ENCODE measurements at regions not wholly inside any gene's neighbourhood (a gene's known extent, or its start where the extent isn't known, plus 50 kb on each side); places are given as distances from the start of the nearest gene placed in this dataset.

GRCh38 chr4:65069177-65069576, 601.1 kb downstream of the EPHA5 start:
- in situ Hi-C loops (cut with HindIII; ENCODE audit: low pct_ligation_motif_present, low sequenced_read_pairs), result no loop called here
- H3K27me3 ChIP-seq (replicated peaks), result no peaks in the 10 kb centered on the region
- DNase-seq, result no peak
- H3K36me3 ChIP-seq (replicated peaks), result no peaks in the 10 kb centered on the region
- TF ChIP-seq CTCF (IDR thresholded peaks at IDR 0.05; ENCODE audit: low read depth, low read length, missing control alignments), result no peak
- no peak overlapping the region for H3K27ac ChIP-seq
- no peak overlapping the region for H3K4me3 ChIP-seq (ENCODE audit: low read depth, low read length)

- no peak for DNase-seq
- in situ Hi-C loops (cut with HindIII; ENCODE audit: low pct_ligation_motif_present, low sequenced_read_pairs), result no loop called here
- H3K36me3 ChIP-seq (replicated peaks), result no peaks in the 10 kb centered on the region
- H3K27ac ChIP-seq, result no peak overlapping the region
- no peak overlapping the region for H3K4me3 ChIP-seq (ENCODE audit: low read depth, low read length)
- no peaks in the 10 kb centered on the region for H3K27me3 ChIP-seq (replicated peaks)
- TF ChIP-seq CTCF (IDR thresholded peaks at IDR 0.05; ENCODE audit: low read depth, low read length, missing control alignments), result no peak
Observed at GRCh38 chr4:65066106-65066505, 604.2 kb downstream of the EPHA5 start.

GRCh38 chr4:65063601-65064000, 606.7 kb downstream of the EPHA5 start:
- DNase-seq, result no peak
- no peak overlapping the region for H3K4me3 ChIP-seq (ENCODE audit: low read depth, low read length)
- no peak overlapping the region for H3K27ac ChIP-seq
- no peaks in the 10 kb centered on the region for H3K27me3 ChIP-seq (replicated peaks)
- TF ChIP-seq CTCF (IDR thresholded peaks at IDR 0.05; ENCODE audit: low read depth, low read length, missing control alignments), result no peak
- H3K36me3 ChIP-seq (replicated peaks), result no peaks in the 10 kb centered on the region
- in situ Hi-C loops (cut with HindIII; ENCODE audit: low pct_ligation_motif_present, low sequenced_read_pairs), result no loop called here

GRCh38 chr4:65050786-65051185, 619.5 kb downstream of the EPHA5 start:
- DNase-seq, result no peak
- no peak for TF ChIP-seq CTCF (IDR thresholded peaks at IDR 0.05; ENCODE audit: low read depth, low read length, missing control alignments)
- no peaks in the 10 kb centered on the region for H3K36me3 ChIP-seq (replicated peaks)
- H3K27me3 ChIP-seq (replicated peaks), result no peaks in the 10 kb centered on the region
- H3K27ac ChIP-seq, result no peak overlapping the region
- no peak overlapping the region for H3K4me3 ChIP-seq (ENCODE audit: low read depth, low read length)
- in situ Hi-C loops (cut with HindIII; ENCODE audit: low pct_ligation_motif_present, low sequenced_read_pairs), result no loop called here

- no peaks in the 10 kb centered on the region for H3K27me3 ChIP-seq (replicated peaks)
- DNase-seq, result no peak
- in situ Hi-C loops (cut with HindIII; ENCODE audit: low pct_ligation_motif_present, low sequenced_read_pairs), result no loop called here
- no peaks in the 10 kb centered on the region for H3K36me3 ChIP-seq (replicated peaks)
- TF ChIP-seq CTCF (IDR thresholded peaks at IDR 0.05; ENCODE audit: low read depth, low read length, missing control alignments), result no peak
- H3K27ac ChIP-seq, result no peak overlapping the region
- no peak overlapping the region for H3K4me3 ChIP-seq (ENCODE audit: low read depth, low read length)
Observed at GRCh38 chr4:65046192-65047133, 623.8 kb downstream of the EPHA5 start.

Measured in brain microvascular endothelial cell (primary cell).